ENCODE measurements at regions not wholly inside any gene's neighbourhood (a gene's known extent, or its start where the extent isn't known, plus 50 kb on each side); places are given as distances from the start of the nearest gene placed in this dataset.

GRCh38 chr1:177600321-177600720 is 369.5 kb downstream of the SEC16B start:
- intact Hi-C loops (cut with micrococcal nuclease): no loop called here
- Mint-ChIP-seq H3K36me3 (ENCODE audit: low read depth) (no peaks in the 10 kb centered on the region), H3K27me3 (no peaks in the 10 kb centered on the region), H3K4me3 (no peak overlapping the region), H3K4me1 (no peaks in the 10 kb centered on the region), H3K27ac (no peak overlapping the region), H3K9me3 (peaks cover 3% of the 10 kb centered on the region)
- no peak for DNase-seq

DNA sequence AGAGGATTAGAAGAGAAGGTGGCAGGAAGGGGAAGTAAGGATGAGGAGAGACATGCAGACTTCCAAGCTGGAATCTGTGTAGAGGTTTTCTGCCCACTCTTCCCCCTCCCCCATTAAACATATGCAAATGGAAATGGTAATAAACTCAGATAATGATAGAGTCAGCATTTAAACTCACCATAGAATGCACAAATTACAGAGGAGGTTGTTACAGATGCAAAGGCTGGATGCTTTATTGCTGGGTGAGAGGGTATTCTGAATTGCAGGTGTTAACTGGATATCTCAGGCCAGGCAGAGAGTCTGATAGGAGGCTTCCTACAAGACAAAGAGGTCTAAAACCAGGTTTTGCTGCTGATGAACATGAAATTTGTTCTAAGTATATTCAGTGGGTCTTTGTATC is 372.5 kb downstream of the SEC16B start:
- no peaks in the 10 kb centered on the region for H3K9me3 Mint-ChIP-seq
- no peak overlapping the region for H3K4me3 Mint-ChIP-seq
- DNase-seq: no peak
- H3K4me1 Mint-ChIP-seq: no peaks in the 10 kb centered on the region
- H3K36me3 Mint-ChIP-seq (ENCODE audit: low read depth): no peaks in the 10 kb centered on the region
- no peaks in the 10 kb centered on the region for H3K27me3 Mint-ChIP-seq
- no peak overlapping the region for H3K27ac Mint-ChIP-seq
- intact Hi-C loops (cut with micrococcal nuclease): no loop called here

DNA sequence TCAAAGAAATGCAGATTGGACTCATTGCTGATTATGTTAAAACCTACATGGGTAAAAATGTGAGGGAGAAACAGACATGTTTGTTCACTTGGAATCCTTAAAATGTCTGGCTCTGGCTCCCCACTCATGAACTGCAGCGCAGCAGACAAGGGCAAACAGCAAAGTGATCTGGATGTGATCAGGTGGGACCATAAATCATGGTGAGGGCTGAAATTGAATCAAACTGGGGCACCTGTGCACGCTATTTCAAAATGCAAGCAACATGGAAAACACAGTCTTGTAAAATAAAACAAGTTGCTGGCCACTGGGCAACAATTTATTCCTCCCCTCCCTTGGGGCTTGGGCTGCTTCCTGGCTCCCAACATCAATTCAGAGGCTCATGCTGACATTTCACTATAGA is 373.4 kb downstream of the SEC16B start:
- no peak for DNase-seq
- Mint-ChIP-seq H3K36me3 (ENCODE audit: low read depth) (no peaks in the 10 kb centered on the region), H3K9me3 (no peaks in the 10 kb centered on the region), H3K4me3 (no peak overlapping the region), H3K4me1 (no peaks in the 10 kb centered on the region), H3K27ac (no peak overlapping the region), H3K27me3 (no peaks in the 10 kb centered on the region)
- intact Hi-C loops (cut with micrococcal nuclease): no loop called here

DNA sequence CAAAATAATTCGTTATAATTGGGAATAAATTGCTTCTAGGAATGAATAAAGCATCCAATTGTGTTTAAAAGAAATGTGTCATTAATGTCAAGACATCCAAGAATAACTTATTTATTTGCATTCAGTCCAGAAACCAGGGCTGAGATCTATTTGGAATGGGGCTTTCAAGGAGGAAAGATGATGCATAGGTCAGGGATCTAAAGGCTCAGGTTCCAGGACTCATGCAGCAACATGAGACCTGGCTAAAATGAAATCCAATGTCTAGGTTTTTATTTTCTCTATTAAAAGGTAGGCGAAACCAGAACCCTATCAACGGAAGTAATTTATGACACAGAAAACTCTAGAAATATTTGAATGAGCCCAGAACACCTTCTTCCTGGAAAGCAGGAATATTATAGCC is 376.8 kb downstream of the SEC16B start:
- DNase-seq: no peak
- Mint-ChIP-seq H3K4me1 (no peaks in the 10 kb centered on the region), H3K27me3 (no peaks in the 10 kb centered on the region), H3K36me3 (ENCODE audit: low read depth) (no peaks in the 10 kb centered on the region), H3K4me3 (no peak overlapping the region), H3K9me3 (no peaks in the 10 kb centered on the region), H3K27ac (no peak overlapping the region)
- intact Hi-C loops (cut with micrococcal nuclease): no loop called here

GRCh38 chr1:177592624-177593023 is 377.2 kb downstream of the SEC16B start:
- no peaks in the 10 kb centered on the region for H3K36me3 Mint-ChIP-seq (ENCODE audit: low read depth)
- DNase-seq: no peak
- no peak overlapping the region for H3K4me3 Mint-ChIP-seq
- H3K4me1 Mint-ChIP-seq: no peaks in the 10 kb centered on the region
- no peak overlapping the region for H3K27ac Mint-ChIP-seq
- intact Hi-C loops (cut with micrococcal nuclease): no loop called here
- H3K27me3 Mint-ChIP-seq: no peaks in the 10 kb centered on the region
- no peaks in the 10 kb centered on the region for H3K9me3 Mint-ChIP-seq

DNA sequence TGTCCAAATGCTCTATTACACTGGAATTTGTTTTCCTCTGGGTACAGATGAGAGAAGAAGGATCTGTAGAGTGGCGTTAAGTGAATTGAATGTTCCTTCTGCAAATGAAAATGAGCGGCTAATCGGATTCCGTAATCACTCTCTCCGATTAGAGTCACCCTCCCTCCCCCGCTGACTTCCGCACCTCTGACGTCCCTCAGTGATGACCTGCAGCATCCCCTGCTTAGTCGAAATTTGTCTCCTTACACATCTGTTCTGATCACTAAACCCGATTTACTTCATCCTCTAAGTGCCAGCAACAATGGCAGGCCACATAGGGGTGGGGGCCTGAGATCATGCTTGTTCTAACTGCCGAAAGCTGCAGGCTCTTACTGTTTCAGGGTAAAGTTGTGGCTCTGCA is 378.7 kb downstream of the SEC16B start:
- intact Hi-C loops (cut with micrococcal nuclease): no loop called here
- no peak overlapping the region for H3K4me3 Mint-ChIP-seq
- no peaks in the 10 kb centered on the region for H3K4me1 Mint-ChIP-seq
- no peaks in the 10 kb centered on the region for H3K27me3 Mint-ChIP-seq
- no peak for DNase-seq
- H3K9me3 Mint-ChIP-seq: no peaks in the 10 kb centered on the region
- no peaks in the 10 kb centered on the region for H3K36me3 Mint-ChIP-seq (ENCODE audit: low read depth)
- H3K27ac Mint-ChIP-seq: no peak overlapping the region

DNA sequence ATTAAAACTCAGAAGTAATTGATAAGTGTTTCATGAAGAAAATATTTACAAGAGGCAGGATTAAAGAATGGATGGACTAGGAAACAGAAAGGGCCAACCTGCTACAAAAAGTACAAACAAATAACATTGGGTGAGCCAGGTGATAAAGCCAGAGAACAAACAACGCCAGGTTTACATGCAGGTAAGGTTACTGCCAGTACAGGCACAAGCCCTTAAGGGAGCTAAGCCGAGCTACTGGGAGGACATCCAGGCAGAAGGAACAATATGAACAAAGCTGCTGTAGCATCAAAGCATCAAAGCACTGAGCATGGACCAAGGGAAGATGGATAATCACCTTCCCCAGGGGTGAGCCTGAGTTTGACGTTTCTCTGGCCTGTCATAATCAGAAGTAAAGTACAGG is 380.7 kb downstream of the SEC16B start:
- Mint-ChIP-seq H3K4me3 (no peak overlapping the region), H3K27me3 (no peaks in the 10 kb centered on the region), H3K9me3 (no peaks in the 10 kb centered on the region), H3K36me3 (ENCODE audit: low read depth) (no peaks in the 10 kb centered on the region), H3K27ac (no peak overlapping the region), H3K4me1 (no peaks in the 10 kb centered on the region)
- intact Hi-C loops (cut with micrococcal nuclease): no loop called here
- no peak for DNase-seq

DNA sequence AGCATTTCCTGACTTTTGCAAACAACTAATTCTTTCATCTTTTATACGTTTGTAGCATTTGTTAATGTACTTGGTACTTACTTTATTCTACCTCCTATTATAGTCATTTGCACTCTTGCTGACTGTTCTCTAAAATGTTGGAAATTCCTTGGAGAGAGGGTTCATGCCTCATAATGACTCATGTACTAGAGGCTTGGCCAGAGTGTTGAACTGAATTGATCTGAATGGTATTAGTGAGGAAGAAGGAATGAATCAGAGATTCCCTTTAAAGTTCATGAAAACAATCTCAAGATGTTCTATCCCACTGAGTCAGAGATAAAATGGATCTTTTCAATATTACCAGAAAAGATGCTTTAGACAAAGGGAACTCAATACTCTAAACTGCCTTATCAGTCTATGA is 383.4 kb downstream of the SEC16B start:
- H3K4me3 Mint-ChIP-seq: no peak overlapping the region
- H3K27ac Mint-ChIP-seq: no peak overlapping the region
- no peaks in the 10 kb centered on the region for H3K9me3 Mint-ChIP-seq
- no peaks in the 10 kb centered on the region for H3K27me3 Mint-ChIP-seq
- no peak for DNase-seq
- H3K36me3 Mint-ChIP-seq (ENCODE audit: low read depth): no peaks in the 10 kb centered on the region
- intact Hi-C loops (cut with micrococcal nuclease): no loop called here
- no peaks in the 10 kb centered on the region for H3K4me1 Mint-ChIP-seq

DNA sequence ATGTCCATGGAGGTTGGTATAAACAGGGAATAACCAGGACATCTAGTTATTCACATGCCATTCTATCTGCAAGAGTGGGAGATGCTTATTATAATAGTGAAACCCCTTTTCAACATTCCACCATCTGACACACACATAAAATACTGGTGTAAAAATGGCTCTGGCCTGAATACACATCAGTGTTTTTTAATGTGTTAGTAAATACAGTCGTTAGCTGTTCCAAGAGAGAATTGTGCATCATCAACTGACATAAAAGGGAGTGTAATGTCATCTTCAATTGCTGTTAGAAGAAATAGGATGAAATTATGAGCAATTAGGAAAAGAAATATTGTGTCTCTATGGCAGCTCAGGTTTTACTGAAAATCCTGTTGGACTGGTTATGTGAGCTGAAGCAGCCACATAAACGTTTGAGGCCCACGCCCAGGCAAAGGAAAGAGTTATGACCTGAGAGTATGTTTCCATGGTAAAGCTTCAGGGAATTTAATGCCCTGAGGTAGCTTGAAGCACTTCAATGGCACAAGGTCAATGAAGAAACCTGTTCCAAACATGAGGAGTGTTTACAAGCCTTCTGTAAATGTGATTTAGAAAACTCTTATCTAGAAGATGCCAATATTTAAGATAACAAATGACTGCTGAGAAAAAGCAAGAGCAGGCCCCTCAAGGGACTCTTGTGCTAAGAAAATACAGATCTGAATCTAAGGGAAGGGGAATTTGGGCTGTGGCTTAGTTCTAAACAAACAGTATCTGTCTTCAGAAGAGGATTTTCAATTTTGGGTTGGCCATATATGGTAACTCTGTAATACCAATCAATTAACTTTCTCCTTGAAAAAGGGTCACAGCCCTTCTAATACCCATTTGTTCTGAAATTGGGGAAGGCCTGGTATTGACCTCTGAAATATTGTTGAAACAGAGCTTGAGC is 384.3 kb downstream of the SEC16B start:
- intact Hi-C loops (cut with micrococcal nuclease): no loop called here
- Mint-ChIP-seq H3K27me3 (no peaks in the 10 kb centered on the region), H3K4me1 (no peaks in the 10 kb centered on the region), H3K36me3 (ENCODE audit: low read depth) (no peaks in the 10 kb centered on the region), H3K4me3 (no peak overlapping the region), H3K27ac (no peak overlapping the region), H3K9me3 (no peaks in the 10 kb centered on the region)
- no peak for DNase-seq

DNA sequence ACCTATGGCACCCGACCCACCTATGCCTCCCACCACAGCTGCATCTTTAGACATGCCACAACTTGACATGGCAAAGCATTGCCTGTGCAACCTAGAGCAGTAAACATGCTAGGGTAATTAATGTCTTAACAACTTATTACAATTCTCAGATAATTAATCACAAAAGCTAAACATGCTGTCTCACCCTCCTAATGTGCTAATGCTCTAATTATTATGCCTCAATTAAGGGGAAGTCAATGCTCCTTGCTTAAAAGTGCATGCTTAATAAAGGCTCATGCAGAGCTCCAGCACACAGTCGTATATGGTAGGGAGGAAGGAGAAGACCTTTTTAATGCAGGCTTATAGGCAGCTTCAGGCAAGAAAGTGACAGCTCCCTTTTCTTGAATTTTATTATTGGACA is 396.0 kb downstream of the SEC16B start:
- no peaks in the 10 kb centered on the region for H3K36me3 Mint-ChIP-seq (ENCODE audit: low read depth)
- no peak for DNase-seq
- H3K9me3 Mint-ChIP-seq: no peaks in the 10 kb centered on the region
- no peak overlapping the region for H3K4me3 Mint-ChIP-seq
- no peaks in the 10 kb centered on the region for H3K27me3 Mint-ChIP-seq
- no peak overlapping the region for H3K27ac Mint-ChIP-seq
- no peaks in the 10 kb centered on the region for H3K4me1 Mint-ChIP-seq
- intact Hi-C loops (cut with micrococcal nuclease): no loop called here

GRCh38 chr1:177571485-177572076 is 398.3 kb downstream of the SEC16B start:
- Mint-ChIP-seq H3K4me3 (no peak overlapping the region), H3K27me3 (no peaks in the 10 kb centered on the region), H3K9me3 (no peaks in the 10 kb centered on the region), H3K36me3 (ENCODE audit: low read depth) (no peaks in the 10 kb centered on the region), H3K27ac (no peak overlapping the region), H3K4me1 (no peaks in the 10 kb centered on the region)
- DNase-seq: no peak
- intact Hi-C loops (cut with micrococcal nuclease): no loop called here

DNA sequence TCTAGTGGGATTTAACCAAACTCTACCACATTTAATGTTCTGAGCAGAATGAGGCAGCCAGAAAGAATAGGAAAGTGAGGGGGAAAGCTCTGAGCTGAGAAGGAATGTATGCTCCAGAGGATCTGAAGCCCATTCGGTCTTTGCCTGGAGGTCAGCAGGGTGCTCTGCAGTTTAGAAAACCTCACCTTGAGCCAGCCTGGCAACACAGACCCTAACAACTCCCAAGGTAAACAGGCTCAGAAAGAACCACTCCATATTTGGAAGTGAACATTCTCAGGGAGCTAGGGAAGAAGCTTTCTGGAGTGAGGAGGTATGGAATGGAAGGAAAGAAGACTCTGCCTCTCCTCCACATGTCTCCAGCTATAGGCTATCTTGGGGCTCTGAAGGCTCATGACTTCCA is 398.8 kb downstream of the SEC16B start:
- no peak for DNase-seq
- H3K27ac Mint-ChIP-seq: no peak overlapping the region
- no peaks in the 10 kb centered on the region for H3K36me3 Mint-ChIP-seq (ENCODE audit: low read depth)
- no peaks in the 10 kb centered on the region for H3K9me3 Mint-ChIP-seq
- H3K27me3 Mint-ChIP-seq: no peaks in the 10 kb centered on the region
- H3K4me3 Mint-ChIP-seq: no peak overlapping the region
- H3K4me1 Mint-ChIP-seq: no peaks in the 10 kb centered on the region
- intact Hi-C loops (cut with micrococcal nuclease): no loop called here

GRCh38 chr1:177569476-177569875 is 398.7 kb downstream of the BRINP2 start:
- intact Hi-C loops (cut with micrococcal nuclease): no loop called here
- H3K27me3 Mint-ChIP-seq: no peaks in the 10 kb centered on the region
- no peaks in the 10 kb centered on the region for H3K36me3 Mint-ChIP-seq (ENCODE audit: low read depth)
- H3K27ac Mint-ChIP-seq: no peak overlapping the region
- H3K4me3 Mint-ChIP-seq: no peak overlapping the region
- no peaks in the 10 kb centered on the region for H3K9me3 Mint-ChIP-seq
- no peak for DNase-seq
- H3K4me1 Mint-ChIP-seq: no peaks in the 10 kb centered on the region

GRCh38 chr1:177568622-177569021 is 397.9 kb downstream of the BRINP2 start:
- no peak for DNase-seq
- no peak overlapping the region for H3K4me3 Mint-ChIP-seq
- no peak overlapping the region for H3K27ac Mint-ChIP-seq
- no peaks in the 10 kb centered on the region for H3K9me3 Mint-ChIP-seq
- no peaks in the 10 kb centered on the region for H3K4me1 Mint-ChIP-seq
- no peaks in the 10 kb centered on the region for H3K36me3 Mint-ChIP-seq (ENCODE audit: low read depth)
- no peaks in the 10 kb centered on the region for H3K27me3 Mint-ChIP-seq
- intact Hi-C loops (cut with micrococcal nuclease): no loop called here

GRCh38 chr1:177567393-177567792 is 396.6 kb downstream of the BRINP2 start:
- no peak for DNase-seq
- Mint-ChIP-seq H3K9me3 (no peaks in the 10 kb centered on the region), H3K4me3 (no peak overlapping the region), H3K4me1 (no peaks in the 10 kb centered on the region), H3K27me3 (no peaks in the 10 kb centered on the region), H3K27ac (no peak overlapping the region), H3K36me3 (ENCODE audit: low read depth) (no peaks in the 10 kb centered on the region)
- intact Hi-C loops (cut with micrococcal nuclease): no loop called here

All from activated CD4-positive, alpha-beta T cell treated with anti-CD3 and anti-CD28 coated beads, Interleukin-2, amount 10 ng/mL, durations not matched to agents 24 days and 14 days (primary cell).